HepG2 (cell line): ENCODE measurements at regions not wholly inside any gene's neighbourhood (a gene's known extent, or its start where the extent isn't known, plus 50 kb on each side); places are given as distances from the start of the nearest gene placed in this dataset.

Experiments
- AHDC1 ChIP-seq: sonication (generic); formaldehyde crosslinking; IDR thresholded peaks from 2 replicates; pipeline ENCODE4 v1.5.1; 2020; ENCODE audit warnings: mild to moderate bottlenecking, missing genetic modification reagents, borderline replicate concordance
- ARID3A ChIP-seq: IDR thresholded peaks from 2 replicates; pipeline ENCODE4 v1.6.1; 2012; ENCODE audit warnings: low read depth, low read length, improper control_type of control experiment
- ATF2 ChIP-seq: sonication (generic); formaldehyde crosslinking; IDR thresholded peaks from 2 replicates; pipeline ENCODE4 v1.4.0; 2020; ENCODE audit warnings: missing genetic modification reagents
- ELF3 ChIP-seq: IDR thresholded peaks from 2 replicates; pipeline ENCODE4 v1.6.1; 2016; ENCODE audit warnings: missing genetic modification reagents, missing compliant biosample characterization
- FOXA3 ChIP-seq: IDR thresholded peaks from 2 replicates; pipeline ENCODE4 v1.6.1; 2016; ENCODE audit warnings: missing genetic modification reagents, missing compliant biosample characterization
- FOXO1 ChIP-seq: sonication (generic); formaldehyde crosslinking; IDR thresholded peaks from 2 replicates; pipeline ENCODE4 v1.4.0; 2020; ENCODE audit warnings: missing genetic modification reagents
- NBN ChIP-seq: fragments of 450-650 bp; conservative IDR thresholded peaks from 2 replicates; pipeline ENCODE4 v1.6.1; 2017
- NCOA2 ChIP-seq: sonication (generic); formaldehyde crosslinking; IDR thresholded peaks from 2 replicates; pipeline ENCODE4 v1.8.0; 2022; ENCODE audit warnings: inconsistent platforms
- NR1H2 ChIP-seq: sonication (generic); formaldehyde crosslinking; IDR thresholded peaks from 2 replicates; pipeline ENCODE4 v1.8.1; 2022; ENCODE audit warnings: low read depth, missing genetic modification reagents, borderline replicate concordance
- SIX1 ChIP-seq: sonication (generic); formaldehyde crosslinking; IDR thresholded peaks from 2 replicates; pipeline ENCODE4 v1.4.0; 2020; ENCODE audit warnings: missing genetic modification reagents, borderline replicate concordance
- TBX3 ChIP-seq: fragments of 450-650 bp; IDR thresholded peaks from 2 replicates; pipeline ENCODE4 v1.6.1; 2017; ENCODE audit warnings: antibody characterized with exemption, mild to moderate bottlenecking, inconsistent platforms, borderline replicate concordance
- THAP11 ChIP-seq: IDR thresholded peaks from 2 replicates; pipeline ENCODE4 v1.6.1; 2016; ENCODE audit warnings: missing biosample characterization, missing genetic modification reagents
- THAP9 ChIP-seq: sonication (generic); formaldehyde crosslinking; IDR thresholded peaks from 2 replicates; pipeline ENCODE4; 2020; ENCODE audit warnings: missing genetic modification reagents, mild to moderate bottlenecking, borderline replicate concordance
- ZNF687 ChIP-seq: sonication (generic); formaldehyde crosslinking; IDR thresholded peaks from 2 replicates; pipeline ENCODE4 v1.5.1; 2020; ENCODE audit warnings: mild to moderate bottlenecking, missing genetic modification reagents, moderate library complexity

- no peak for TF ChIP-seq THAP9 (CRISPR knock-in tag)
- TF ChIP-seq NCOA2 (CRISPR knock-in tag), result peak; percentile 59
- TF ChIP-seq NBN, result no peak
- TF ChIP-seq THAP11, result 0 out of 2 replicates have a peak, but pooled peaks have one; percentile 19
- no peak for TF ChIP-seq NR1H2 (CRISPR knock-in tag)
- TF ChIP-seq FOXO1 (CRISPR knock-in tag), result 0 out of 2 replicates have a peak, but pooled peaks have one; percentile 33
- peak; percentile 44; the same call in 1 of the 2 replicates for TF ChIP-seq ELF3 (CRISPR knock-in tag)
- peak; percentile 62 for TF ChIP-seq ARID3A
- TF ChIP-seq FOXA3 (CRISPR knock-in tag), result peak; percentile 89
- no peak for TF ChIP-seq TBX3
- peak; percentile 18; the same call in 1 of the 2 replicates for TF ChIP-seq ATF2
- no peak for TF ChIP-seq ZNF687 (CRISPR knock-in tag)
- peak; percentile 78; the same call in 1 of the 2 replicates for TF ChIP-seq SIX1 (CRISPR knock-in tag)
- peak; percentile 19; the same call in 1 of the 2 replicates for TF ChIP-seq AHDC1 (CRISPR knock-in tag)
Measured at GRCh38 chr3:159785273-159785708, 203.3 kb upstream of the IL12A start (continued).
